ENCODE measurements at regions not wholly inside any gene's neighbourhood (a gene's known extent, or its start where the extent isn't known, plus 50 kb on each side); places are given as distances from the start of the nearest gene placed in this dataset.

GRCh38 chr10:111986079-111986478, 197.5 kb downstream of the GPAM start:
- TF ChIP-seq POLR2AphosphoS5 (IDR thresholded peaks at IDR 0.05; ENCODE audit: borderline replicate concordance, low read depth, low read length) (no peak), FOXP2 (optimal IDR thresholded peaks at IDR 0.05; ENCODE audit: control extremely low read depth, extremely low read length, insufficient read depth) (no peak)
